IMR-90 (cell line): ENCODE measurements at regions not wholly inside any gene's neighbourhood (a gene's known extent, or its start where the extent isn't known, plus 50 kb on each side); places are given as distances from the start of the nearest gene placed in this dataset.

Source experiments
- ATAC-seq: fragments of 200-7000 bp; cut with Tn5 transposase; 2 replicates; pipeline ENCODE4 v1.9.1; 2020; ENCODE audit warnings: low read depth, mild to moderate bottlenecking, moderate library complexity
- BruUV-seq: library from RNA; stranded (reverse); fragments of 400-500 nt; replicated peaks from 2 replicates; lab custom pipeline; 2021; lab: Mats Ljungman, UMichigan
- CTCF ChIA-PET: fragments of 300-600 bp; formaldehyde crosslinking; extraction: SDS; loops from one replicate; lab custom pipeline; 2021; ENCODE audit warnings: antibody characterized with exemption; lab: Yijun Ruan, JAX
- POLR2A ChIA-PET: fragments of 300-600 bp; sonication (Branson Sonifier 250); formaldehyde crosslinking; loops from one replicate; lab custom pipeline; 2022; ENCODE audit warnings: antibody characterized with exemption; ENCODE audit not compliant: unreplicated experiment; lab: Charles Lee
- DNase-seq: peaks from one replicate; pipeline ENCODE4 v3.0.0; 2013
- H2AFZ ChIP-seq: replicated peaks from 2 replicates; pipeline ENCODE3; 2013; ENCODE audit warnings: low read length, mild to moderate bottlenecking; ENCODE audit not compliant: poor library complexity
- H2AK5ac ChIP-seq: 2 replicates; pipeline ENCODE4 v1.6.1; 2013; ENCODE audit warnings: low read depth, low read length, inconsistent platforms
- H2AK9ac ChIP-seq: replicated peaks from 2 replicates; pipeline ENCODE3; 2013; ENCODE audit warnings: mild to moderate bottlenecking, low read depth, low read length, moderate library complexity; ENCODE audit not compliant: poor library complexity
- H2BK120ac ChIP-seq: 2 replicates; pipeline ENCODE4 v1.6.1; 2013; ENCODE audit warnings: low read depth, low read length, inconsistent platforms
- H2BK15ac ChIP-seq: 3 replicates; pipeline ENCODE4 v1.6.1; 2013; ENCODE audit warnings: low read depth, low read length, inconsistent platforms
- H2BK20ac ChIP-seq: 2 replicates; pipeline ENCODE4 v1.6.1; 2013; ENCODE audit warnings: low read depth, mild to moderate bottlenecking, inconsistent platforms, low read length, moderate library complexity
- H2BK5ac ChIP-seq: 2 replicates; pipeline ENCODE4 v1.6.1; 2013; ENCODE audit warnings: mild to moderate bottlenecking, low read depth, low read length, inconsistent platforms; ENCODE audit not compliant: poor library complexity, severe bottlenecking
- H3K14ac ChIP-seq: replicated peaks from 2 replicates; pipeline ENCODE4 v1.6.1; 2013; ENCODE audit warnings: low read depth, low read length, inconsistent platforms
- H3K18ac ChIP-seq: 2 replicates; pipeline ENCODE4 v1.6.1; 2013; ENCODE audit warnings: low read depth, low read length, control low read depth
- H3K23ac ChIP-seq: 2 replicates; pipeline ENCODE4 v1.6.1; 2013; ENCODE audit warnings: low read depth, low read length, inconsistent platforms
- H3K27ac ChIP-seq: 2 replicates; pipeline ENCODE4 v1.5.1; 2013; ENCODE audit warnings: mild to moderate bottlenecking, control low read depth, low read length; ENCODE audit not compliant: insufficient read depth
- H3K27me3 ChIP-seq: 2 replicates; pipeline ENCODE4 v1.6.1; 2013; ENCODE audit warnings: low read length; ENCODE audit not compliant: control insufficient read depth, insufficient read depth
- H3K36me3 ChIP-seq: 2 replicates; pipeline ENCODE4 v1.6.1; 2013; ENCODE audit warnings: low read length, mixed read lengths; ENCODE audit not compliant: control insufficient read depth, insufficient read depth
- H3K4ac ChIP-seq: 2 replicates; pipeline ENCODE4 v1.6.1; 2013; ENCODE audit warnings: low read depth, low read length, inconsistent platforms
- H3K4me1 ChIP-seq: 2 replicates; pipeline ENCODE4 v1.6.1; 2013; ENCODE audit warnings: low read length, mixed read lengths; ENCODE audit not compliant: control insufficient read depth, insufficient read depth
- H3K4me2 ChIP-seq: 2 replicates; pipeline ENCODE4 v1.6.1; 2013; ENCODE audit warnings: low read depth, mild to moderate bottlenecking, control low read depth, low read length, moderate library complexity
- H3K4me3 ChIP-seq: 2 replicates; pipeline ENCODE4 v1.5.1; 2013; ENCODE audit warnings: low read depth, mild to moderate bottlenecking, control low read depth, low read length, moderate library complexity; ENCODE audit not compliant: insufficient read depth
- H3K56ac ChIP-seq: 2 replicates; pipeline ENCODE4 v1.6.1; 2013; ENCODE audit warnings: low read length, inconsistent platforms; ENCODE audit not compliant: insufficient read depth; ENCODE audit errors: extremely low read depth
- H3K79me1 ChIP-seq, 2 experiments: 2 replicates each; pipeline ENCODE4 v1.6.1; 2013; ENCODE audit warnings: low read length in 2 of 2, inconsistent platforms in 1 of 2, low read depth in 1 of 2
- H3K9ac ChIP-seq: 2 replicates; pipeline ENCODE4 v1.6.1; 2013; ENCODE audit warnings: low read depth, low read length, control low read depth
- H3K9me1 ChIP-seq: 2 replicates; pipeline ENCODE4 v1.6.1; 2013; ENCODE audit warnings: low read length, inconsistent platforms; ENCODE audit not compliant: insufficient read depth
- H3K9me3 ChIP-seq: 2 replicates; pipeline ENCODE4 v1.6.1; 2013; ENCODE audit warnings: low read length; ENCODE audit not compliant: control insufficient read depth, insufficient read depth
- H4K20me1 ChIP-seq: 2 replicates; pipeline ENCODE4 v1.6.1; 2013; ENCODE audit warnings: low read length, inconsistent platforms; ENCODE audit not compliant: insufficient read depth
- H4K5ac ChIP-seq: 2 replicates; pipeline ENCODE4 v1.6.1; 2013; ENCODE audit warnings: mild to moderate bottlenecking, low read depth, low read length, control low read depth
- H4K8ac ChIP-seq, 2 experiments: 2 replicates each; pipeline ENCODE4 v1.6.1; 2013; ENCODE audit warnings: low read depth in 2 of 2, low read length in 2 of 2, control low read depth in 1 of 2, inconsistent platforms in 1 of 2
- H4K91ac ChIP-seq: 2 replicates; pipeline ENCODE4 v1.6.1; 2013; ENCODE audit warnings: low read depth, low read length, inconsistent platforms; ENCODE audit not compliant: insufficient read depth
- FOS ChIP-seq: fragments of 150-350 bp; IDR thresholded peaks from 2 replicates; pipeline ENCODE4 v1.6.1; 2016; ENCODE audit warnings: low read depth, low read length
- MAFK ChIP-seq: IDR thresholded peaks from 2 replicates; pipeline ENCODE4 v1.6.1; 2012; ENCODE audit warnings: low read depth, low read length, improper control_type of control experiment
- MXI1 ChIP-seq: IDR thresholded peaks from 2 replicates; pipeline ENCODE4 v1.6.1; 2012; ENCODE audit warnings: low read depth, mild to moderate bottlenecking, low read length, moderate library complexity, borderline replicate concordance
- NFE2L2 ChIP-seq: fragments of 150-350 bp; IDR thresholded peaks from 2 replicates; pipeline ENCODE4 v1.6.1; 2016; ENCODE audit warnings: low read depth, mild to moderate bottlenecking, low read length
- POLR2A ChIP-seq: IDR thresholded peaks from 2 replicates; pipeline ENCODE4 v1.6.1; 2012; ENCODE audit warnings: mild to moderate bottlenecking, low read depth, low read length
- SMC3 ChIP-seq: fragments of 150-350 bp; IDR thresholded peaks from 2 replicates; pipeline ENCODE4 v1.6.1; 2016; ENCODE audit warnings: low read depth, mild to moderate bottlenecking, antibody characterized with exemption, low read length, moderate library complexity
- dilution Hi-C: fragments of 300-500 bp; cut with HindIII; formaldehyde crosslinking; loops from one replicate; pipeline ENCODE4 v1.14.3; 2018; ENCODE audit warnings: low sequenced_read_pairs; ENCODE audit not compliant: unreplicated experiment
- in situ Hi-C: fragments of 300-500 bp; cut with MboI; formaldehyde crosslinking; loops from 3 replicates; pipeline ENCODE4 v1.14.3; 2019; ENCODE audit warnings: low sequenced_read_pairs, inconsistent platforms, mixed read lengths
- intact Hi-C: fragments of 100-400 bp; cut with micrococcal nuclease; formaldehyde crosslinking; loops from 2 replicates; pipeline ENCODE4 v1.10.0; 2022
- TF ChIP-seq, protein P1 (sequence below): conservative IDR thresholded peaks from 2 replicates; pipeline ENCODE4 v1.5.1; 2012; ENCODE audit warnings: mild to moderate bottlenecking, low read depth, low read length, improper control_type of control experiment

DNA sequence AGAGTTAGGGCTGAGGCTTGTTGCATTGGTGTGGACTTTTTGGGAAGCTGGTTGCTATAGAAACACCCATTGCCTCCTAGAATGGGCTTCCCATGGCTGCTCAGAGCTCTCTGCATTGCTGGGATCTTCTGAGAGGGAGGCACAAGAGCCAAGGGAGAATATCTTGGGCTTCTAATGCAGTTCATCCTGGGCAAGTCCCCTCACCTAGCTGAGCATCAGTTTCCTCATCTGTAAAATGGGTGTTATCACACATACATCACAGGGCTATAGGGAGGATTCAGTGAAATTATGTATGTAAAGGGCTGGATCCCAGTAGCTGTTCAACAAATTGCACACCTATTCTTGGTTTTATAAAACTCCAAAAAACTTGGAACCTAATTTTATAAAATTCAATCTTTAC lies 106.1 kb upstream of the ALDH1B1 start:
- Histone ChIP-seq H3K56ac (no peak overlapping the region), H3K23ac (no peak overlapping the region), H3K14ac (no peak overlapping the region), H3K4me3 (no peak overlapping the region), H2BK120ac (no peak overlapping the region), H3K9me3 (0 out of 2 replicates have a peak, but pooled peaks cover 2% of the 10 kb centered on the region), H3K27me3 (peaks cover 46% of the 10 kb centered on the region), H3K36me3 (no peaks in the 10 kb centered on the region), H4K91ac (no peak overlapping the region), H3K9me1 (no peaks in the 10 kb centered on the region), H3K27ac (no peak overlapping the region), H4K8ac (no peak overlapping the region), H2AK9ac (no peak overlapping the region), H3K4me1 (no peaks in the 10 kb centered on the region), H2AK5ac (no peak overlapping the region), H4K5ac (no peak overlapping the region), H3K4me2 (no peak overlapping the region), H3K9ac (no peak overlapping the region), H2BK5ac (no peak overlapping the region), H2BK20ac (no peak overlapping the region), H2AFZ (no peak overlapping the region), H3K79me1 (no peaks in the 10 kb centered on the region), H3K4ac (no peak overlapping the region), H3K18ac (no peak overlapping the region), H4K20me1 (no peaks in the 10 kb centered on the region), H2BK15ac (no peak overlapping the region)
- intact Hi-C loops = no loop called here
- POLR2A ChIA-PET = no interaction called here
- TF ChIP-seq MXI1 (no peak), SMC3 (no peak), MAFK (no peak), POLR2A (no peak), FOS (no peak), NFE2L2 (no peak)
- TF ChIP-seq, protein P1, sequence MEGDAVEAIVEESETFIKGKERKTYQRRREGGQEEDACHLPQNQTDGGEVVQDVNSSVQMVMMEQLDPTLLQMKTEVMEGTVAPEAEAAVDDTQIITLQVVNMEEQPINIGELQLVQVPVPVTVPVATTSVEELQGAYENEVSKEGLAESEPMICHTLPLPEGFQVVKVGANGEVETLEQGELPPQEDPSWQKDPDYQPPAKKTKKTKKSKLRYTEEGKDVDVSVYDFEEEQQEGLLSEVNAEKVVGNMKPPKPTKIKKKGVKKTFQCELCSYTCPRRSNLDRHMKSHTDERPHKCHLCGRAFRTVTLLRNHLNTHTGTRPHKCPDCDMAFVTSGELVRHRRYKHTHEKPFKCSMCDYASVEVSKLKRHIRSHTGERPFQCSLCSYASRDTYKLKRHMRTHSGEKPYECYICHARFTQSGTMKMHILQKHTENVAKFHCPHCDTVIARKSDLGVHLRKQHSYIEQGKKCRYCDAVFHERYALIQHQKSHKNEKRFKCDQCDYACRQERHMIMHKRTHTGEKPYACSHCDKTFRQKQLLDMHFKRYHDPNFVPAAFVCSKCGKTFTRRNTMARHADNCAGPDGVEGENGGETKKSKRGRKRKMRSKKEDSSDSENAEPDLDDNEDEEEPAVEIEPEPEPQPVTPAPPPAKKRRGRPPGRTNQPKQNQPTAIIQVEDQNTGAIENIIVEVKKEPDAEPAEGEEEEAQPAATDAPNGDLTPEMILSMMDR = no peak
- BruUV-seq = no TSS peak
- in situ Hi-C loops = no loop called here
- CTCF ChIA-PET = no interaction called here
- dilution Hi-C loops = no loop called here
- DNase-seq (no peak), ATAC-seq (no peak)
